HL-60 (cell line): ENCODE measurements at regions not wholly inside any gene's neighbourhood (a gene's known extent, or its start where the extent isn't known, plus 50 kb on each side); places are given as distances from the start of the nearest gene placed in this dataset.

Source experiments
- DNase-seq, 2 experiments: peaks; one replicate each; pipeline ENCODE4 v3.0.0-alpha.2; 2010 to 2020; ENCODE audit warnings: low read depth in 1 of 2, low spot score in 1 of 2
- H3K27ac ChIP-seq: fragments of 250-450 bp; sonication (Bioruptor Pico); replicated peaks from 2 replicates; pipeline ENCODE4 v1.5.1; 2020; ENCODE audit warnings: mild to moderate bottlenecking, moderate library complexity
- H3K27me3 ChIP-seq: fragments of 250-450 bp; sonication (Bioruptor Pico); 2 replicates; pipeline ENCODE4 v1.5.1; 2021; ENCODE audit warnings: mild to moderate bottlenecking, moderate library complexity; ENCODE audit not compliant: insufficient read depth, poor library complexity, severe bottlenecking
- H3K4me3 ChIP-seq: replicated peaks from 2 replicates; pipeline ENCODE4 v1.5.1; 2011; ENCODE audit warnings: mild to moderate bottlenecking, control low read depth, low read length; ENCODE audit not compliant: insufficient read depth
- GABPA ChIP-seq: IDR thresholded peaks from 2 replicates; pipeline ENCODE4 v1.6.1; 2012; ENCODE audit warnings: low read depth
- POLR2AphosphoS5 ChIP-seq: IDR thresholded peaks from 2 replicates; pipeline ENCODE4 v1.6.1; 2012; ENCODE audit warnings: low read depth
- SPI1 ChIP-seq: IDR thresholded peaks from 2 replicates; pipeline ENCODE4 v1.6.1; 2012; ENCODE audit warnings: low read depth, mild to moderate bottlenecking, borderline replicate concordance
- TF ChIP-seq, protein P1 (sequence below): IDR thresholded peaks from one replicate; pipeline ENCODE4 v1.5.1; 2011; ENCODE audit warnings: low read length, control low read depth, inconsistent platforms; ENCODE audit not compliant: insufficient read depth
- TF ChIP-seq, protein P2 (sequence below): IDR thresholded peaks from 2 replicates; pipeline ENCODE4 v1.6.1; 2012; ENCODE audit warnings: low read depth; ENCODE audit not compliant: insufficient replicate concordance

DNA sequence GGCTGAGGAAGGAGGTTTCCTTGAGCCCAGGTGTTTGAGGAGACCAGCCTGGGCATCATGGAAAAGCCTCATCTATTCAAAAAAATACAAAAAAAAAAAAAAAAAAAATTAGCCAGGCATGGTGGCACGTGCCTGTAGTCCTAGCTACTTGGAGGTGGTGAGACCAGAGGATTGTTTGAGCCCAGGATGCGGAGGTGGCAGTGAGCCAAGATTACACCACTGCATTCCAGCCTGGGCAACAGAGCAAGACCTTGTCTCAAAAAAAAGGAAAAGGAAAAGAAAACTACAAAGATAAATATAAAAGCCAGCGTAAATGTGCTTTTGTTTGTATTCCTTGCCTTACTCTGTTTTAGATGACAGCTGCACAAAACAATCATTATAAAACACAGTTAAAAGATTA is 2249.2 kb upstream of the C9orf72 start:
- DNase-seq: no peak
- TF ChIP-seq, protein P1, sequence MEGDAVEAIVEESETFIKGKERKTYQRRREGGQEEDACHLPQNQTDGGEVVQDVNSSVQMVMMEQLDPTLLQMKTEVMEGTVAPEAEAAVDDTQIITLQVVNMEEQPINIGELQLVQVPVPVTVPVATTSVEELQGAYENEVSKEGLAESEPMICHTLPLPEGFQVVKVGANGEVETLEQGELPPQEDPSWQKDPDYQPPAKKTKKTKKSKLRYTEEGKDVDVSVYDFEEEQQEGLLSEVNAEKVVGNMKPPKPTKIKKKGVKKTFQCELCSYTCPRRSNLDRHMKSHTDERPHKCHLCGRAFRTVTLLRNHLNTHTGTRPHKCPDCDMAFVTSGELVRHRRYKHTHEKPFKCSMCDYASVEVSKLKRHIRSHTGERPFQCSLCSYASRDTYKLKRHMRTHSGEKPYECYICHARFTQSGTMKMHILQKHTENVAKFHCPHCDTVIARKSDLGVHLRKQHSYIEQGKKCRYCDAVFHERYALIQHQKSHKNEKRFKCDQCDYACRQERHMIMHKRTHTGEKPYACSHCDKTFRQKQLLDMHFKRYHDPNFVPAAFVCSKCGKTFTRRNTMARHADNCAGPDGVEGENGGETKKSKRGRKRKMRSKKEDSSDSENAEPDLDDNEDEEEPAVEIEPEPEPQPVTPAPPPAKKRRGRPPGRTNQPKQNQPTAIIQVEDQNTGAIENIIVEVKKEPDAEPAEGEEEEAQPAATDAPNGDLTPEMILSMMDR: no peak
- no peak for TF ChIP-seq POLR2AphosphoS5
- TF ChIP-seq GABPA: no peak
- no peaks in the 10 kb centered on the region for H3K27me3 ChIP-seq
- no peak overlapping the region for H3K27ac ChIP-seq
- no peak overlapping the region for H3K4me3 ChIP-seq

DNA sequence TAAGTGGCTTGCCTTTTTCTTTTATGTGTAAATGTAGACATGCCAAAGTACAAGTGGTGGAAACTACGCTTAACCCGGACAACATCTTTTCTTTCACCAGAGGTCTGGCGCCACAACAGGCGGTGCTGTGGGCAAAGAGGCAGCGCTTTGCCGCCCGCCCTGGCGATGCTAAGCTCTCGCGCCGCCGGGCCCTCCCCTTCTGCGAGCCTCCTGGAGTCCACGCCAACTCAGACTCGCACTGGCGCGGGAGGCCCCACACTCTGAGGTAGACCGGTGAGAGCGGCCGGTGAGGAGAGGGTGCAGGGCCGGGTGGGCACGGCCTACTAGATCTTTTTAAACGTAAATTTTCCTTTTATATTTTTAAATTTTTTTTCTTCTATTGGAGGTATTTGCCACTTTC is 2253.1 kb upstream of the C9orf72 start:
- TF ChIP-seq, protein P2, sequence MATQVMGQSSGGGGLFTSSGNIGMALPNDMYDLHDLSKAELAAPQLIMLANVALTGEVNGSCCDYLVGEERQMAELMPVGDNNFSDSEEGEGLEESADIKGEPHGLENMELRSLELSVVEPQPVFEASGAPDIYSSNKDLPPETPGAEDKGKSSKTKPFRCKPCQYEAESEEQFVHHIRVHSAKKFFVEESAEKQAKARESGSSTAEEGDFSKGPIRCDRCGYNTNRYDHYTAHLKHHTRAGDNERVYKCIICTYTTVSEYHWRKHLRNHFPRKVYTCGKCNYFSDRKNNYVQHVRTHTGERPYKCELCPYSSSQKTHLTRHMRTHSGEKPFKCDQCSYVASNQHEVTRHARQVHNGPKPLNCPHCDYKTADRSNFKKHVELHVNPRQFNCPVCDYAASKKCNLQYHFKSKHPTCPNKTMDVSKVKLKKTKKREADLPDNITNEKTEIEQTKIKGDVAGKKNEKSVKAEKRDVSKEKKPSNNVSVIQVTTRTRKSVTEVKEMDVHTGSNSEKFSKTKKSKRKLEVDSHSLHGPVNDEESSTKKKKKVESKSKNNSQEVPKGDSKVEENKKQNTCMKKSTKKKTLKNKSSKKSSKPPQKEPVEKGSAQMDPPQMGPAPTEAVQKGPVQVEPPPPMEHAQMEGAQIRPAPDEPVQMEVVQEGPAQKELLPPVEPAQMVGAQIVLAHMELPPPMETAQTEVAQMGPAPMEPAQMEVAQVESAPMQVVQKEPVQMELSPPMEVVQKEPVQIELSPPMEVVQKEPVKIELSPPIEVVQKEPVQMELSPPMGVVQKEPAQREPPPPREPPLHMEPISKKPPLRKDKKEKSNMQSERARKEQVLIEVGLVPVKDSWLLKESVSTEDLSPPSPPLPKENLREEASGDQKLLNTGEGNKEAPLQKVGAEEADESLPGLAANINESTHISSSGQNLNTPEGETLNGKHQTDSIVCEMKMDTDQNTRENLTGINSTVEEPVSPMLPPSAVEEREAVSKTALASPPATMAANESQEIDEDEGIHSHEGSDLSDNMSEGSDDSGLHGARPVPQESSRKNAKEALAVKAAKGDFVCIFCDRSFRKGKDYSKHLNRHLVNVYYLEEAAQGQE: no peak
- TF ChIP-seq, protein P1: no peak
- TF ChIP-seq SPI1: no peak
- no peak for TF ChIP-seq GABPA
- no peak for DNase-seq
- no peak overlapping the region for H3K4me3 ChIP-seq
- H3K27ac ChIP-seq: no peak overlapping the region
- no peaks in the 10 kb centered on the region for H3K27me3 ChIP-seq

DNA sequence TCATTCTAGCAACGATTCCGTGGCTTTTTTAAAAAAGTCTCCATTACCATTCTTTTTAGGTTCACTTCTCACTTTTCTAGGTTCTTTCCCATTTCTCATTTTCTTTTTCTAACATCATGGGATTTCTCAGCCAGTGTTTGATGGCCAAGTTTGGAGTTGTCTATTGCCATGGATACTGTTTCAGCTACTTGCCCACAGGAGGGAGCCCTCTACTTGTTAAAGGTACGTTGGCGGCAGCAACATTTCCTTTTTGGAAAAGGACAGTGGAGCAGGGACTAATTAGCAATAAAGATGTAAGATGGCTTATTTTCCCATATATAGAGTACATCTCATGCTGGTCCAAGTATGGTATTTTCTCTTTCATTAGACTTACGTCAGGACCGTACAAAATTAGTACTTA is 2257.5 kb upstream of the C9orf72 start:
- no peak for DNase-seq
- Histone ChIP-seq H3K27me3 (no peaks in the 10 kb centered on the region), H3K27ac (no peak overlapping the region), H3K4me3 (no peak overlapping the region)
- no peak for TF ChIP-seq POLR2AphosphoS5
- TF ChIP-seq SPI1: no peak
- TF ChIP-seq, protein P1: no peak
- TF ChIP-seq GABPA: no peak
- TF ChIP-seq, protein P2: no peak

DNA sequence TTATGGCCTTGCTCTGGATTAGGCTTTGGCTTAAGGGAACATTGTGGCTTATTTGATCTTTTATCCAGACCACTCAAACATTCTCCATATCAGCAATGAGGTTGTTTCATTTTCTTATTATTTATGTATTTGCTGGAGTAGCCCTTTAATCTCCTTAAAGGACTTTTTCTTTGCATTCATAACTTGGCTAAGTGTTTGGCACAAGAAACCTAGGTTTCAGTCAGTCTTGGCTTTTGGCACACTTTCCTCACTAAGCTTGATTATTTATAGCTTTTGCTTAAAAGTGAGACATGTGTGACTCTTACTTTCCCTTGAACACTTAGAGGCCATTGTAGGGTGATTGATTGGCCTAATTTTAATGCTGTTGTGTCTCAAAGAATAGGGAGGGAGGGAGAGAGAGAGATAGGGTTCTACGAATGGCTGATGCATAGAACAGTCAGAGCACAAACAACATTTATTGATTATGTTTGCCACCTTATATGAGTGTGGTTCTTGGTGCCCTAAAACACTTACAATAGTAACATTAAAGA is 2265.3 kb upstream of the C9orf72 start:
- no peak overlapping the region for H3K27ac ChIP-seq
- H3K4me3 ChIP-seq: no peak overlapping the region
- TF ChIP-seq, protein P1: no peak
- TF ChIP-seq GABPA (no peak), SPI1 (no peak), POLR2AphosphoS5 (no peak)
- TF ChIP-seq, protein P2: no peak
- no peak for DNase-seq
- no peaks in the 10 kb centered on the region for H3K27me3 ChIP-seq
